ENCODE measurements at regions not wholly inside any gene's neighbourhood (a gene's known extent, or its start where the extent isn't known, plus 50 kb on each side); places are given as distances from the start of the nearest gene placed in this dataset.

GRCh38 chr5:125660231-125660895 lies 762.8 kb upstream of the GRAMD2B start:
- POLR2A ChIA-PET, result no interaction called here
- intact Hi-C loops (cut with micrococcal nuclease; ENCODE audit: unreplicated experiment), result loop anchor here (10.0 kb wide), 1 partner anchor 646 kb away; no protein-coding TSS in a partner anchor
- no TSS peak for BruUV-seq (replicated peaks)
- Mint-ChIP-seq H3K27ac (ENCODE audit: unreplicated experiment) (no peak overlapping the region), H3K36me3 (ENCODE audit: insufficient read depth, unreplicated experiment) (no peaks in the 10 kb centered on the region), H3K4me1 (ENCODE audit: low read depth, unreplicated experiment) (no peaks in the 10 kb centered on the region), H3K9me3 (ENCODE audit: unreplicated experiment) (peaks cover 9% of the 10 kb centered on the region), H3K4me3 (ENCODE audit: unreplicated experiment) (no peak overlapping the region), H3K27me3 (ENCODE audit: insufficient read depth, unreplicated experiment) (no peaks in the 10 kb centered on the region)
- H3K27me3 ChIP-seq (replicated peaks; ENCODE audit: control insufficient read depth, insufficient read depth, low read length), result no peaks in the 10 kb centered on the region
- CTCF ChIA-PET, result no interaction called here
- no peaks in the 10 kb centered on the region for H3K4me1 ChIP-seq
- H3K9me3 ChIP-seq, result peaks cover 6% of the 10 kb centered on the region; the same call in 1 of the 2 replicates
- no peak overlapping the region for H3K4me3 ChIP-seq (ENCODE audit: low read depth, low read length)
- no peak for DNase-seq
- no peaks in the 10 kb centered on the region for H3K36me3 ChIP-seq (ENCODE audit: control insufficient read depth, insufficient read depth, low read length)
- TF ChIP-seq CTCF (IDR thresholded peaks at IDR 0.05; ENCODE audit: insufficient read depth in 1 of 2, low read depth in 1 of 2, low read length in 1 of 2, severe bottlenecking in 1 of 2, unreplicated experiment in 1 of 2), result no peak

GRCh38 chr5:125661584-125661983 lies 761.6 kb upstream of the GRAMD2B start:
- no peaks in the 10 kb centered on the region for H3K27me3 Mint-ChIP-seq (ENCODE audit: insufficient read depth, unreplicated experiment)
- Histone ChIP-seq H3K9me3 (peaks cover 6% of the 10 kb centered on the region; the same call in 1 of the 2 replicates), H3K27me3 (replicated peaks; ENCODE audit: control insufficient read depth, insufficient read depth, low read length) (no peaks in the 10 kb centered on the region), H3K4me3 (ENCODE audit: low read depth, low read length) (no peak overlapping the region), H3K36me3 (ENCODE audit: control insufficient read depth, insufficient read depth, low read length) (no peaks in the 10 kb centered on the region), H3K4me1 (no peaks in the 10 kb centered on the region)
- peaks cover 9% of the 10 kb centered on the region for H3K9me3 Mint-ChIP-seq (ENCODE audit: unreplicated experiment)
- no peak for DNase-seq
- H3K4me1 Mint-ChIP-seq (ENCODE audit: low read depth, unreplicated experiment), result no peaks in the 10 kb centered on the region
- H3K27ac Mint-ChIP-seq (ENCODE audit: unreplicated experiment), result no peak overlapping the region
- ChIA-PET POLR2A (no interaction called here), CTCF (no interaction called here)
- intact Hi-C loops (cut with micrococcal nuclease; ENCODE audit: unreplicated experiment), result loop anchor here (10.0 kb wide), 1 partner anchor 647 kb away; no protein-coding TSS in a partner anchor
- H3K36me3 Mint-ChIP-seq (ENCODE audit: insufficient read depth, unreplicated experiment), result no peaks in the 10 kb centered on the region
- no TSS peak for BruUV-seq (replicated peaks)
- no peak for TF ChIP-seq CTCF (IDR thresholded peaks at IDR 0.05; ENCODE audit: insufficient read depth in 1 of 2, low read depth in 1 of 2, low read length in 1 of 2, severe bottlenecking in 1 of 2, unreplicated experiment in 1 of 2)
- no peak overlapping the region for H3K4me3 Mint-ChIP-seq (ENCODE audit: unreplicated experiment)

GRCh38 chr5:125668884-125669283 lies 754.3 kb upstream of the GRAMD2B start:
- Histone ChIP-seq H3K4me3 (ENCODE audit: low read depth, low read length) (no peak overlapping the region), H3K36me3 (ENCODE audit: control insufficient read depth, insufficient read depth, low read length) (no peaks in the 10 kb centered on the region), H3K4me1 (peaks cover 25% of the 10 kb centered on the region), H3K27me3 (replicated peaks; ENCODE audit: control insufficient read depth, insufficient read depth, low read length) (no peaks in the 10 kb centered on the region), H3K9me3 (no peaks in the 10 kb centered on the region)
- intact Hi-C loops (cut with micrococcal nuclease; ENCODE audit: unreplicated experiment), result loop anchor here (1.0 to 10.0 kb wide), 4 partner anchors 31 to 654 kb away; no protein-coding TSS in a partner anchor
- no TSS peak for BruUV-seq (replicated peaks)
- Mint-ChIP-seq H3K27me3 (ENCODE audit: insufficient read depth, unreplicated experiment) (no peaks in the 10 kb centered on the region), H3K4me3 (ENCODE audit: unreplicated experiment) (no peak overlapping the region), H3K9me3 (ENCODE audit: unreplicated experiment) (peaks cover 26% of the 10 kb centered on the region), H3K27ac (ENCODE audit: unreplicated experiment) (peak overlapping the region; percentile 79), H3K36me3 (ENCODE audit: insufficient read depth, unreplicated experiment) (no peaks in the 10 kb centered on the region), H3K4me1 (ENCODE audit: low read depth, unreplicated experiment) (peaks cover 16% of the 10 kb centered on the region)
- ChIA-PET CTCF (no interaction called here), POLR2A (no interaction called here)
- TF ChIP-seq CTCF (IDR thresholded peaks at IDR 0.05; ENCODE audit: insufficient read depth in 1 of 2, low read depth in 1 of 2, low read length in 1 of 2, severe bottlenecking in 1 of 2, unreplicated experiment in 1 of 2), result no peak
- peak; percentile 84 to 91 for DNase-seq
